HTR-8/SVneo (cell line): ENCODE measurements at regions not wholly inside any gene's neighbourhood (a gene's known extent, or its start where the extent isn't known, plus 50 kb on each side); places are given as distances from the start of the nearest gene placed in this dataset.

ENCODE experiments used
- DNase-seq: peaks from one replicate; pipeline ENCODE4 v3.0.0; 2011; ENCODE audit warnings: low spot score, mixed read lengths; ENCODE audit not compliant: insufficient read length
- FAIRE-seq: peaks from 2 replicates; lab custom pipeline; 2011; peaks lifted over from hg19 to GRCh38; lab: Jason Lieb, UNC

DNA sequence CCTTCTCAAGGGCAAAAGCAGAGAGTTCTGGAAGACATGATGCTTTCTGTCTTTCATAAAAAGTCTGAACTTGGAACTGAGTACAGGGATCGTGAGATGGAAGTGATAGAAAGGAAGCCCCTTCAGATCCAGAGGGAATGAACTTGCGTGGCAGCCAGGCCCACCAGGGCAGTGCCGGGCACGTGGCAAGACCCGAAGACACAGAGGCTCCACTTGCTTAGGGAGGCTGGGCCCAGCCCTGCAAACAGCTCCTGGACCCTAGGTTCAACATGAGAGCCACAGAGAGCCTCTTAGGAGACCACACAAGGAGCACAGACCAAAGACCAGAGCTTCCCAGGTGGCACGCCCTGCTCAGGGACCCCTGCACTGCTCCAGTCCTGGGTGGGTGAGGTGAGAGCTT is 155.4 kb upstream of the SMIM21 start:
- no peak for FAIRE-seq

DNA sequence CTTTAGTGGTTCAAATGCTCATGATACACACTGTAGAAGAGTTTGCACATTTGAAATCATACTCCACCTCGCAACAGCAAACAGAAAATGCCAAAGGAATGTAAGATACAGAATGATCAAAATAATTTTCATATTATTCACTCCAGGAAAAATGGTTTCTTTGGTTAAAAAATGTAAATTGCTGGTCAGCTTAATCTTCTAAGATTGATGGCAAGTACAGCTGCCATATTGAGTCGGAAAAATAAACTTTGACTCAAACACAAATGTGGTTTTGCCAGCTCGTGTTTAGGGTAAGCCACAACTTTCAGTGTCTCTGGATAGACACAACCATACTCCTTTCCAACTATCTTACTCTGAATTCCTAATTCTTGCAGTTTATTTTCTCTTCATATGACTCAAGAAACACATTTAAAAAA is 154.9 kb upstream of the SMIM21 start:
- FAIRE-seq = no peak

More for the DNA sequence above, 155.4 kb upstream of the SMIM21 start:
- DNase-seq = no peak

DNA sequence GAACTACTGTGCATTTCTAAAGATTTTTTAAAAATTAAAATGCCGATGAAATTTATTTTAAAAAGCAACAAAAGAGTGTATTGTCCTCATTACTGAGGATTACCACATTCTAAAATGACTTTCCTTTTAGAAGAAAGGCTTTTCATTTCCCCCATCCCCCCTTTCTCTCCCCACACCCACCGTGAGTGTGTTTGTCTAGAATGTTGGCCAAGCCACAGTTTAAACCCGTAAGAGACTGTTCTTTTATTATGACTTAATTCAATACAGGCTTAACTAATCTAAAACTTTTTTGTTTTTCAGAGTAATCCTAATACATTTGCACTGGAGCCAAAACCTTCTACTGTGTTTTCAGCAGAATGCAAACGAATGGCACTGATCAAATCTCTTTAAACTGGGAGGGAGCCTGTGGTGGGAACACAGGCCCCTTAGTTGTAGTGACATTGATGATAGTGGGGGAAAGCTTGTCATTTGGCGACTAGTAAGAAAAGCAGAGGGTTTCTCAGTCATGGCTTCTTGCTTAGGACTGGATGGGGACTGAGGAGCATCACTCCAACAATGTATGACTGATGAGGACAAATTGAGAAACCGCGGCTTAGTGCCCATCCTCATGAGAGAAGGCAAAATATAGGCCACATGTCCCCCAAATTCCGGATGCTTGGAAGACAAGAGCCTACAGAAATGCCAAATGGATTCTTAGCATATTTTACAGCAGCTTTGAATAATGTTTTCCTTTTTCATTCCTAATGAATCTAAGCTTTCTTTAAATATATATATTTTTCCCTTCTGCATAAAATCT is 154.0 kb upstream of the SMIM21 start:
- no peak for FAIRE-seq

More for the DNA sequence above, 154.9 kb upstream of the SMIM21 start:
- no peak for DNase-seq

DNA sequence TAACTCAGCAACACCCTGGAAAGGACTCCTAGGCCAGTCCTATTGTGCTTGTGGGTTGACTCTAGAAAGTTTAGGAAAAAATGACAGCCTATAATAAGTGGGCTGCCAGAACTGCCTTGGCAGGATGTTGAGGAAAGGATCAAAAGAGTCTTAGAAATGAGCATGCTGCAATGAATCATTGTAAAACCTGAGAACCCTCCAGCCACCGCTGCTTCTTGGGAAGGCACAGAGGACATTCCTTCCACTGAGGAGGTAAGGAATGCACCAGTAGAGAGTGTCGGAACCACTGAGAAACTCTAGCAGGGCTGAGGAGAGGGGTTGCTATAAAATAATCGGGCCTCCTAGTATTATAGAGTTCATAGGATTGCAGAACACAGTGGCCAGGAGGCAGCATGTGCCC is 146.7 kb upstream of the SMIM21 start:
- DNase-seq (no peak), FAIRE-seq (no peak)

More for the DNA sequence above, 154.0 kb upstream of the SMIM21 start:
- DNase-seq = no peak

DNA sequence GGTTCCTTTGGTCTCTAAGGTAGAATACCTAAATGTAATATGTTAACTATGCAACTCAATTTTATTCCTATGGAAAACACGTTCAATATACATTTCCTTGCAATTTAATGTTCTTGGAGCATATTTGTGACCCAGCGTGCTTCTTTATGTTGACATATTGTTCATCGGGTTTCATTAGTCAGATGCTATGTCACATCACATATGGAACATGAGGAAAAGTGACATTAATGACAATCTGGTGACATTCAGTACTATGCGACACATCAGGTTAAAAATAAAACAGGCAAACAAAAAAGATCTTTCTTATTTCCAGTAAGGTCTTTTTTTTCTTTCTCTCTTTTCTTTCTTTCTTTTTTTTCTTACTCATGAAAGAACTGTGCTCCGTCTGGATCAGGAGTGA is 135.6 kb upstream of the SMIM21 start:
- no peak for DNase-seq
- no peak for FAIRE-seq

DNA sequence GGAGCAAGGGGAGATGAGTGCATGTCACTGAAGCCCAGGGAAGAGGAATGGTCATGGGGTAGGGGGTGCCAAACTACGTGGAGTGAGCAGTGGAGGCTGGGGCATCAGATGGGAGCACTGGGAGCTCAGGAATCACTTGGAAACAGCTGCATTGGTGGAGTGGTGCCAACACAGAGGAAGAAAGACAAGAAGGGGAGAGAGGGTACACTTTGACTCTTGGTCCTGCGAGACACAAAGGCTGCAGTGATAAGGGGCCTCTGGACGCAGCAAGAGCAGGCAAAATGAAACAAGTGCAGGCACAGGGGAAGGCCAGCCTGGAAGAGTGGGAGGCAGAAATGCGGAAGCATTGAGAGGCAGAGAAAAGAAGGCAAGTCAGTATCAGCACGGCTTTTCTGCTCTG is 134.7 kb upstream of the SMIM21 start:
- FAIRE-seq = no peak
- DNase-seq = no peak

DNA sequence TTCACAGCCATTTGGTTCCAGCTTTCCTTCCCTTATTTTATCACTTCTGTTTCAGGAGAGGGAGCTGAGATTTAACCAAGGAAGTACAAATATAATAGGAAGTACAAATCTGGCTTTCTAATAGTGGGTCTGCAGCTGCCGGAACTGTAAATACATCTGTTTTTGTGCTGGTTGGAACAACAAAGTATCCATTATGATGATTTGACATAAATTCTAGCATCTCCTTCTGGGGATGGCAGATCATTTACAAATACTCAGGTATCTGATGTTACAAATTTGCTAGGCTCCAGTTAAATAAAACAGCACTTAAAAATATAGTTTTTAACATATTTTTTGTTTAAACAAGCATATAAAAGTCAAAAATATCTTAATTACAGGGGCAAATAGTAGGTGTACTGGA is 131.3 kb upstream of the SMIM21 start:
- FAIRE-seq (no peak), DNase-seq (no peak)

DNA sequence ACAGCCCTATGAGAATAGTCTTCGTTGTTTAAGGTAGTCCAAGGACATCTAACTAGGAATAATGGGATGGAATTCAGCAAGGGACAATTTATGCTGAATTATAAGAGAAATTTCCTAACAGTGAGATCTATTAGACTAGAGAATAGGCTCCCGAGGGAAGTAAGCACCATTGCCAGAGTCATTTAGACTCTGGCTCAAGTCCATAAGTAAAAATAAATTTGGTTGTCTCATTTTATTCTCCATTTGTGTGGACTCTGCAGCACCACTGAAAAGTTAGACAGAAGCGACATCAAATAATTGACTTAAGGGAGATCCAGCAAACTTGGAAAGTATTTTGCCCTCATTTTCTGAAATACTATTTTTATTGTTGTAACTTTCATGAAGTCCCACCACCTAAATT is 129.3 kb upstream of the SMIM21 start:
- DNase-seq (no peak), FAIRE-seq (no peak)

DNA sequence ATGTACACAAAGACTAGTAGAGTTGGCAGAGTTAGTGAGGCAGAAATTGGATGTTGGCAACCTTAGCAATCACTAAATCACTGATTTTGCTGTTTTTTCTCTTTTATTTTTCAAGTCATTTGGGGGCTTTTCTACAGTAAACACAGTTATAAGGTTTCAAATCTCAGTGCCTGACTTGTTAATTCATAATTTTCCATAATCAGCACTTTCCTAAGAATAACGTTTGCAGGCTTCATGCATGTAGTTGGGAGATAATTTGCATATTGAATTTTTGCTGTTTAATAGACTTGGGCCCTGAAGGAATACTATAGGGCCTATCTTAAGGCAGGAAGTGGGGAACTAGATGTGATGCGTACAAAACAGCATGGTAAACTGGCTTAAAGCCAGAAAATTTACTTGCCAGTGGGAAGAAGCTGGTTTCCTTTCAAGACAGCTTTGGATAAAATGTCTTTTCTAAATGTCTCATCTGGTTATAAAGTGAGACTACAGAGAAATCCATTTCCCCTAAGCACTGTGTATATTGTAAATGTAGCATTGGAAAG is 127.2 kb upstream of the SMIM21 start:
- DNase-seq (no peak), FAIRE-seq (no peak)

DNA sequence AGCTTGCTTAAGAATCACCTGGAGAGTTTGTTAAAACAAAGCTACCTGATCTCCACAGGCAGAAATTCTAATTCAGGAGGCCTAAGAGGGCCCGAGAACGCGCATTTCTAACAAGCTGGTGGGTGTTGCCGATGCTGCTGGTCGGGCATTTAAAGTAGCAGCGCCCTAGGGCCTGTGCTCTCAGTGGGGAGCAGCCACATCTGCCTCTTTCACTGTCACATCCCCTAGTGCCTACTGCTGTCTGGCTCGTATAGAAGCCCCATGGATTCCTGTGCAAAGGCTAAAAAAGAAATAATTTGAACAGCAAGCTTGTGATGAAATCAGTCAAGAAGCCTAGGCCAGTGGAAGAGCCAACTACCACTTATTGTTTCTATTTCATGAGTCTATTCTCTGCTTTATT is 126.7 kb upstream of the SMIM21 start:
- DNase-seq = no peak
- FAIRE-seq = no peak

DNA sequence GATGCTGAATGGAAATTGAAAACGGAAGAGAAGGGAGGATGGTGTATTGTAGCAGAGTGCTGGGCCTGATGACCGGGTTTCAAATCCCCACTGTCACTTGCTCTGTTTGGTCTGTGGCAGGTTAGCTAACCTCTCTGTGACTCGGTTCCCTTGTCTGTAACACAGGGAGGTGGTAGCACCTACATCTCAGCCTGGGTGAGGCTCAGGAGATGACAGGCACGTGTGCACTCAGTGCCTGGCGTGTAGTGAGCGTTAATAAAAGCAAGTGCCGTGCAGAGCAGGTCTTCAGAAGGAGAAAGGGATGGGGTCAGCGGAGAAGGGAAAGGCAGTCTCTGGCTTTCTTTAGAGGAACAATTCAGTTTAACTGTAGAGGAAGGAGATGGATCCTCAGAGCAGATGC is 125.5 kb upstream of the SMIM21 start:
- no peak for FAIRE-seq
- DNase-seq = no peak

DNA sequence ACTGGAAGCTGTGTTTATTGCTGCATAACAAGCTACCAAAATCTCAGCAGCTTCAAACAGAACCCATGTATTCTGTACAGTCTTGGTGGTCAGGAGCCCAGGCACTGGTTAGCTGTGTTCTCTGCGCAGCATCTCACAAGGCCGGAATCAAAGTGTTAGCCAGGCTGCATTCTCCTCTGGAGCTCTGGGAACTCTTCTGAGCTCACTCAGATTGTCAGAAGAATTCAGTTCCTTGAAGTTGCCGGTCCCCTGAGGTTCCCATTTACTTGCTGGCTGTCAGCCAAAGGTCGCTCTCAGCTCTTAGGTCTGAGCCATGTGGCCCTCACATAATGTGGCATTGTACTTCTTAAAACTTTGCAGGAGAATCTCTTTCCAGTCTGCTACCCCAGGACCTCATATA is 123.6 kb upstream of the SMIM21 start:
- FAIRE-seq (no peak), DNase-seq (no peak)

DNA sequence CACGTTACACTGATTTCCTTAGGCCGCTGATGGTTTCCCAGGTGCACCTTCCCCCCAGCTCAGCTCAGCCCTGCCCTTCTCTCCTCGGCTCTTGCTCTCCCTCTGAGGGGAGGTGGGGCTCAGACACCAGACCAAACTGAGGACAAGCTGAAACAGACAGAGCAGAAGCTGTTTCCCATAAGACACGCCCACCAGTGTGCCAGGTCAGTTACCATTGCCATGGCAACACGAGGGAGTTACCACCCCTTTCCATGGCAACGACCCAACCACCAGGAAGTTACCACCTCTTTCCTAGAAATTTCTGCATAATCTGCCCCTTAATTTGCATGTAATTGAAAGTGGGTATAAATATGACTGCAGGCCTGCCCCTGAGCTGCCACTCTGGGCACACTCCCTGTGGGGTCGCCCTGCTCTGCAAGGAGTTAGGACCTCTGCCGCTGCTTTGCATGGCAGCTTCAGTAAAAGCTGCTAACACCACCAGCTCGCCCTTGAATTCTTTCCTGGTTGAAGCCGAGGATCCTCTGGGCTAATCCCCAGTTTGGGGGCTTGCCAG is 120.9 kb upstream of the SMIM21 start:
- DNase-seq (no peak), FAIRE-seq (no peak)

DNA sequence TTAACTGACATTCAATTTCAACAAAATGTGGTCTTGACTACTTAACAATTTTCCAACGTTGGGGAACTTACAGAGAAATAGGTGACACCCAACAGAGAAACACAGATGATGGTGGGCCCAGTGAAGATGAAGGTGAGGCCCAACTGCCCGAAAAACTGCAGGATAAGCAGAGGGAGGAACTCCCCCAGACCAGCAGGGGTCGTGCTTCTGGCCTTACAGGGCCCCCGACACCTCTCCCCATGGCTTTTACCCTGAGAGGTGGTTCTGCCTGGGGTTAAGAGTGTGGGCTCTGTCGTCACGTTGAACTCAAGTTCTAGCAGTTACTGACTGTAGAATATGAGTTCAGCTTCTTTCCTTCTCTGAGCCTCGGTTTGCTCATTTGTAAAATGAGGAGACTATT is 119.5 kb upstream of the SMIM21 start:
- no peak for DNase-seq
- no peak for FAIRE-seq

DNA sequence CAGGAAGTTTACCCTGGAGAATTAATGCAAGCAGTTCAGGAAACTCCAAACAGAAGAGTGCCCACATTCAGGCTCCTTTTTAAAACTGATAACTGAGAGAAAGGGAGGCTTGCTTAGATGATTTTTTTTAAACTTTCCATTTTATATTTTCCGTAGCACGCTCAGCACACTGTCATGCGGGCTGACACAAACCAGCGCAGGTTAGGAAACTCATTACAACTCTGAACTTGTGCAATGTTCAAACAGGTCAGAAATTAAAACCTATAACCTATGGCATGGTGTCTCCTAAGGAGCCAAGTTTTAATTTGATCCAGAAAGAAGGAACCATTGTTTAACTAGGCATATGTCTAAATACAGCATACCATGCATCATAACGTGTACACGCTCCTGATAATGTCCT is 117.7 kb upstream of the SMIM21 start:
- FAIRE-seq (no peak), DNase-seq (no peak)

DNA sequence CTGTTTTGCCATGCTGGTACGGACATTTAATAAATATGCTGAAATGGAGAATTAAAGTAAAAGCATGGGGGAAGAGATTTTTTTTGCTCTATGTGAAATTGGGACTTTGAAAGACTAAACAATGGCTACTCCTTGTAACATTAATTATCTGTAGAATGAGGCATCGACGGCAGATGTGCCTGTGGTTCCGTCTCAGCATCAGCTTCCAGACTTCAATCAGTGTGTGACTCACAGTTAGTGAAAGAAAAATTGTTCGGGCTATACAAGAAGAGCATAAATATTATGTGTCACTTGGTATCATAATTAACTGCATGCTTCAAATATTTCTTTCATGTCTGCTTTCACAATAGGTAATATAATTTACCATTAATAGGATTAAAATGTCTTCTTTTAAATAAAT is 117.0 kb upstream of the SMIM21 start:
- no peak for FAIRE-seq
- DNase-seq = no peak

DNA sequence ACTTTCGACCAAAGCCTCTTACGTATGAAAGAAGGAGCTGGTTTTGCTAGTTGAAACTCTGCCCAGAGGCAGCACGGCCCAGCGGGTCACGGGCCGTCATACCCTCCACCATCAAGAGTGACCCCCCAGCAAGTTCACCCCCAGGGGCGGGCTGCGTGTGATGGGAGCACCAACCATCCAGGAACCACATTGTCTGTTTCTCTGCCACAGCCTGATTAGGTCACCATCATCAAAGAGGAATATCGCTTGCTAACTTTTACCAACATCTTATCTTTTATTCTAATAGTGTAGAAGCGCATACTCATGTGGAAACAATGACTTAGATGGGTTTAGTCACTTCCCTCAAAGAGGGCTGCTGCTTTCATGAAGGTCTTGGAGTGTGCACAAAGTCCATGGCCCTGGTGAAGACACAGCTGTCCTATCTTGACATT is 116.6 kb upstream of the SMIM21 start:
- DNase-seq = no peak
- no peak for FAIRE-seq

DNA sequence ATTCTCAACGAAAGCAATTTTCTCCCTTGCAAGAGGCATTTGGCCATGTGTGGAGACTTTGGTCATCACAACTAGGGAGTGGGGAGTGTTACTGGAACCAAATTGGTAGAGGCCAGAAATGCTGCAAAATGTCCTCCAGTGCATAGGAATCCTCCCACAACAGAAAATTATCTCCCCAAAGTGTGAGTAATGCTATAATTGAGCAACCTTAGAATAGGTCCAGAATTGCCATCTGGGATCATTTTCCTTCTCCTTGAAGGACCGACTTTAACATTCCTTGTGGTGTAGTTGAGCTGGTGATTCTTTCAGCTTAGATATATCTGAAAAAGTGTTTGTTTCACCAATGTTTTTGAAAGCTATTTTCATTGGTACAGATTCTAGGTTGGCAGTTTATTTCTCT is 111.2 kb upstream of the SMIM21 start:
- FAIRE-seq = no peak
- DNase-seq = no peak

DNA sequence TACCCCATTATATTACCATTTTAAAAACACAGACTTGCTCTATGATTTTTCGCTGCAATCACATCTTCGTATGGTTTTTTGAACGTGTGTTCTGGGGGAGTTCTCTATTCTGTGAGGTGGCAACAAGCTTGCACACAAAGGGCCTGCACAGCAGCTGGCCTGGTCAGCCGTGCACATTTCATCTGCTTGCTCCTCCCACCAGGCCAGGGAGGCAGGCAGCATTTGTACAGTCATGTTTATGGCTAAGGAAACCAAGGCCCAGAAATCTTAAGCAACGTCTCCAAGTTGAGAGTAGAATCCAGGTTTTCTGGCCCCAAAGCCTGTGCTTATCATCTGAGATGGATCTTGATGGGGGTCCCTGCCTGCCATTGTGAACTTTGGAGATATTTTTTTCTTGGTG is 106.4 kb upstream of the SMIM21 start:
- no peak for FAIRE-seq
- no peak for DNase-seq

DNA sequence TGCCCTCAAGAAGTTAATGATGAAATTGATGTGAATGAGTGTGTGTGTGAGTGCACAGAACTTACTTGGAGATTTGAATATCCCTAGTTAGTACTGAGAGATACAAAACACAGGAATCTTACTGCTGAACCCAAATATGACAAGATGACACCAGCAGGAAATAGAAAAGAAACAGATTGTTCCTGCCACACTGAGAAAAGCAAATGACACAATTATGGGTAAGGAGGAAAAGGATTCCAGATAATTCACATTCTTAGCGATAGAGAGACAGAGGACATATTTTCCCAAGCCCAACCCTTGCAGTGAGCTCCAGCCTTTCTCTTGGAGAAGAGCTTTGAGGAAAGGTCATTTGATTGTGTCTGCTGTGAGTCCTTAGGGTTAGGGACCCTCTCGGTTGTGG is 105.7 kb upstream of the SMIM21 start:
- FAIRE-seq (no peak), DNase-seq (no peak)

DNA sequence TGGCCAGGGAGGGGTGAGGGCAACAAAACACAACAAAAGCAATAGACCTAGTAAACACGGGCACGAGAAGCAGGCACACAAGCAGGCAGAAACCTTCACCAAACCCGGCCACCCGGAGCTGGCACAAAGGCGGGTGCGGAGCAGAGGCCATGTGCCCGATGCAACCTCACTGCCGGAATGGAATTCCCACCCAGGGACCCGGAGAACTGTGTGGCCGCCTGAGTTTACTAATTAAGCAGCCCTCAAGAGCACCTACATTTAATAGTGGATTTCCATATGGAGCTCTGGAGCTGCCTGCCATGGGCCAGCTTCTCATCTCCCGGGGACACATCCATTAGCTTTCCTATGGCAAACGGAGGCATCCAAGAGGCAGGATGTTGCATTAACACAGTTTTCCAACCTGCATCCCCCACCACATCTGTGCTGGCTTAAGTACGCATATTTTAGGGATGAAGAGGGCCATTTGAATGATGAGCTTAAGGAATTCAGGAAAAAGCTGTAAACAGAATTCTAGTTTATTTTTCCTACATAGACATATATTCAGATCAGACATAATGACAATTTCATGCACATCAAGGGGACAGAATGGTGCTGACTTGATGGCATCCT is 104.5 kb upstream of the SMIM21 start:
- FAIRE-seq = no peak
- no peak for DNase-seq
